ENCODE measurements at regions not wholly inside any gene's neighbourhood (a gene's known extent, or its start where the extent isn't known, plus 50 kb on each side); places are given as distances from the start of the nearest gene placed in this dataset.
A peak's percentile ranks its signal among the peaks of the same experiment; 100 is the strongest.

GRCh38 chr22:48981371-48982061, 846.2 kb downstream of the BRD1 start:
- DNase-seq: no peak

- DNase-seq: no peak
Observed at GRCh38 chr22:48980918-48981317, 846.8 kb downstream of the BRD1 start.

DNA sequence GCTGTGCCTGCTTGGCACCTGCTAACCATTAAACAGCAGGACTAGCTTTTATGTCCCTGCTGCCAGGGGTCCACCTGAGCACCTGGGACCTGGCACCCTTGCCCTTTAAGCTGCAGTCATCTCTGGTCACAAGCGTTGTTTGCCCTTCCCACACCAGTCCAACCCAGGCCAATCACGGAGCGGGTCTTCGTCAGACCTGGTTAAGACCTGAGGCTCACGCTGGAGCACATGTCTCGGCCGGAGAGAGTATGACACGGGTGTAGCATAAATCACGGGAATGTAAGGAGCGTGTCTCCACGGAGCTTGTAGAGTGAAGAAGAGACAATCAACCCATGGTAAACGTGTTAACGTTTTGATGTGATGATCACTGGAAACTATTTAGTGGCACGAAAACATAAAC, 847.3 kb downstream of the BRD1 start:
- no peak for DNase-seq

DNA sequence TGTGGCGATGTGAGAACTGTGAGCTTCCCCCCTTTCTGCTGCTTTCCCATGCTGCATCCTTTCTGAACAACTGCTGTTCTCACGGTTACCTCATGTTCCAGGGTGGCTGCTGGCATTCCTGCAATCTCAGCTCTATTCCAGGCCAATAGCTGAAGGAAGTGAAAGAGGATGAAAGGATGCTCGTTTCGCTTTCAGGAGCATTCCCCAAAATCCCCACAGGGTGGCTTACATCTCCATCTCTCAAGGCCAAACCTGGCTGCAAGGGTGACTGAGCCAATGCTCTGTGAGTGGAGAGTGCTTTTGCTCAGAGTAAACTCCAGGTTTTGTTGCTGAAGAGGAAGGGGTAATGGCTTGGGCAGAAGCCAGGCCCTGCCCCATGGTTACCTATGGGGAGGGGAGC, 848.2 kb downstream of the BRD1 start:
- peak; percentile 58 for DNase-seq

DNA sequence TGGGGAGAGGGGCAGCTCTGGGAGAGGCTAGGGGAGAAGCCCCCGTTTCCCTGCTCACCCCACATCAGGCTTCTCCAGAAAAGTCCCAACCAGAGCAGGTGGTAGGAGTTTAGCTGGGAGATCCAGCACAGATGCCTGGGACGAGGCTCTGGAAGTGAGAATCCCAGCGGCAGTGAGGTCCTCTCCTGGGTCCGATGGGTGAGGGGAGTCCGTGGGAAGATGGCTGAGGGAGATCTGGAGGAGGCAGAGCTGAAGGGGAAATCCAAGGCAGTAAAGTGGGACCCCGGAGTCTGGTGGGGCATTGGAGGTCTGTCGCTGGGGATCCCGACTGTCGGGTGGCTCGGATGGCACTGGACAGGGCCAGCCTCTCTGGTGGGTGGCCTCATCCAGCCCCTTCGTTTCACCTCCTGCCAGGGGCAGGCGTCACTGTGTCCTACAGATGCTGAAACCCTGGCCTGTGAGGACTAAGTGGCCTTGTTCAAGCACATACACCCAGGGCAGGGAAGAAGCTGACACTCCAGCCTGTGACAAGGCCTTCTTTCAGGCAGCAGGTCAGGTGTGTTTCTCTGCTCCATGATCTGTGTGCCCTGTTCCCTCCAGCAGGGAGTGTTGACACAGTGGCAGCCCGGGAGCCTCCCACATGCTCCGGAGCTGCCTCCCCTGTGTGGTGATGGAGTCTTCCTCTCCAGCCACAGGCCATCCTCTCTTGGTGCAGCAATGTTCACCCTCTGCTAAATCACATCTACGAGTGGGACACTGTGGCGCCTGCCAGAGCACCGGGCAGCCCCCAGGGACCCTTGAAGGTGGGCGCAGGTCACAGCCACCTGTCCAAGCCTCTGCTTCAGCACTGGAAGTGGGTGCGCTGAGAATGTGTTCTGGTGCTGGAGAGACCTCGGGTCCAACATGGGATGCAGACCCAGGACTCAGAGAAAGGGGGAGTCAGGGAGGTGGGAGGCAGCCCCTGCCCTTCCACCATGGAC, 850.8 kb downstream of the BRD1 start:
- DNase-seq: no peak

GRCh38 chr22:48975886-48976285, 851.8 kb downstream of the BRD1 start:
- DNase-seq: no peak

GRCh38 chr22:48975316-48975741, 852.3 kb downstream of the BRD1 start:
- no peak for DNase-seq

DNA sequence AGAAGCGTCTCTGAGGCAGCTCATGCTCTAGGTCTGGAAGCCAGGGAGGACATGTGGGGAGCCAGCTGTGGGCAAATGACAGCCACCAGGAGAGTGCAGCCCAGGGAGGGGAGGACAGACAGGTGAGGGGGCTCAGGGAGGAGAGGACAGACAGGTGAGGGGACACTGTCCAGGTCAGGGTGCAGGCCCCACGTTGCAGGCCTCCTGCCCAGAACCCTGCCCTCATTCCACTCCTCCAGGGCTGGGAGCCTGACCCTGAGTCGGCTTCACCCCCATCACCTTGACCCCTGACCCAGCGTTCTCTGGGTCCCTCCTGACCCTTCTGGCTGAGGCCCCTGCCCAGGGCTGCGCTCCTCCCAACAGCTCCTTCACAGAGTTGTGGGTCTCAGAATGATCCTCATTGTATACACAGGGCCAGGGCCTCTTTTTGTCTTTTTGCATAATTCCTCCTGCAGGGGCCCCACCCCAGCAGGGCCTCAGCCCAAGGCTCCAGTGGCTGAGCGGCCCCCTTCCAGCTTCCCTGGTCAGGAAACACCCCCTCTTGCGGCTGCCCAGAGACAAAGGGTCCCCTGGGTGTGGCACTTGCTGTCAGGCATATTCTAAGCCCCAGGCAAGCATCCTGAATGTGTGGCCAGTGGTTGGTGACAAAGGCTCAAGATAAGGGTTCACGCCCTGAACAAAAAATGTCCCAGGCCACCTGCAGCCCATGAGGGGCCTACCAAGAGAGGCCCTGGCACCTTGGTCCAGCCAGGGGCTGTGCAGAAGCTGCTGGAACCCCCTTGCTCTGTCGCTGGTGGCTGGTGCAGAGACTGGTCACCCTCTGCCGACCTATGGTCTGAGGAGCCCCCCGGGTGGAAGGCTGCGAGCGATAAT, 853.0 kb downstream of the BRD1 start:
- no peak for DNase-seq

GRCh38 chr22:48973694-48974041, 854.0 kb downstream of the BRD1 start:
- no peak for DNase-seq

DNA sequence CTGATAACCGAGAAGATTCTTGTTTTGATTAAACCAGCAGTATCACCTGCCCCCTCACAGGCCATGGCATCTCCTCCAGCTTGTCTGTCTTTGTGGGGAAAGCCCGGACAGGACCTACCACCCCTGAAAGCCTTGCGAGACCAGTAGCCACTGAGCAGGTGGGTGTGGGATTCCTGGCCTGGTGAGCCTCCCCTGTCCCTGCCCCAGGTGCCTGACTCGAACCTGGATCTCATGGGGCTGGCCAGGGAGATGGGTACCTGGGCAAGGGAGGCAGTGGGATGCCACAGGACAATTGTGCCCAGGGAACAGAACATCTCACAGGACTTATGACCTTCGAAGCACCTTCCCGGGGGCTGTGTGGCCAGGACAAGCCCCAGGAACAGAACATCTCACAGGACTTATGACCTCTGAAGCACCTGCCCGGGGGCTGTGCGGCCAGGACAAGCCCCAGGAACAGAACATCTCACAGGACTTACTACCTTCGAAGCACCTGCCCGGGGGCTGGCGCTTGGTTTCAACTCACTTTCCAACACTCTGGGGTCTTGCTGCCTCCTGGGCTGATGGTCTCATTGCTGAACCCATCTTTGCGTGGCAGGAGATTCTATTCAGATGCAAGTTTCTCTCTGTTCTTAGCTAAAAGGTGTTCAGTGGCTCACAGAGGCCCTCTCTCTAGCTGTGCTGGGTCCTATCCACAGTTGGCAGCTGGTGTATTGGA, 854.5 kb downstream of the BRD1 start:
- no peak for DNase-seq

DNA sequence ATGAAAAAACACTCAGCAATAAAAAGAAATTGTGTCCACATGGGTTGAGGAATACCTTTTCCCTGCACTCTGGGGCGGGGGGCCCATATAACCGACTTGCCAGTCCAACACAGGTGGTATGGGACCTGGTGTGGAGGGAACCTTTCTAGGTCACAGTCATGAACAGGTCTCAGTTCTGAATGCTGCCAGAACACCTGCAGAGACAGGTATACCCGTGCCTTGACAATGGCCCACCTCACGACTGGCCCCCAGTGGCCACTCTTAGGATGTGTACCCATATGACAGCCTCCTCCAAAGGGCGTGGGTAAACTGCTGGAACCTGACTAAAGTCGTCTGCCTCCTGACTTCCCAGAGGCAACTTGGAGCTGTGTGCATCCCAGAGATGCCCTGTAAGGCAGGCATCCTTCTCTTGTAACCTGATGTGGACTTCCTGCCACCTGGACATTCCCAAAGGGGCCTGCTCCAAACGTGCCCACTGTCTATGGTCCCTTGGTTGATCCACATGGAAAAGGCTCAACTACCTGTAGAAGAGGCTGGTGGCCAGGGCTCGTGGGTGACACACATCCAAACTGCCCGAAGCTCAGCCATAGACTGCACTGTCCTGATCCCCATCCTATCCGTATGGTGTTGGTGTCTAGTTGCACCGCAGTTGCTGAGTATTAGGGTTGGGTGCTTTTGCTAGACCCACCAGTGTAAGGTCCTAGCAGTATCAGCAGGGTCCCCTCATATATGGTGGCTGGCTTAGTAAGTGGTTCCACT, 859.3 kb downstream of the BRD1 start:
- DNase-seq: no peak

- DNase-seq: no peak
Observed at GRCh38 chr22:48963405-48963804, 864.3 kb downstream of the BRD1 start.

DNA sequence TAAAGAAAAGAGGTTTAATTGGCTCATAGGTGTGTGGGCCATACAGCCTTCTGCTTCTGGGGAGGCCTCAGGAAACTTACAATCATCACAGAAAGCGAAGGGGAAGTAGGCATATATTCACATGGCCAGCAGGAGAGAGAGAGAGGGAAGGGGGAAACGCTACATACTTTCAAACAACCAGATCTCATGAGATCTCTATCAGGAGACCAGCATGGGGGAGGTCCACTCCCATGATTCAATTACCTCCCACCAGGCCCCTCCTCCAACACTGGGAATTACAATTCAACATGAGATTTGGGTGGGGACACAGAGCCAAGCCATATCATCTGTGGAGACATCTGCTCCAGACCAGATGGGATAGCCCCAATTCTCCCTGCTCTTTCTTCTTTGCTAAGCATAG, 866.0 kb downstream of the BRD1 start:
- no peak for DNase-seq

- DNase-seq: no peak
Observed at GRCh38 chr22:48960980-48961660, 866.6 kb downstream of the BRD1 start.

GRCh38 chr22:48960576-48960975, 867.1 kb downstream of the BRD1 start:
- DNase-seq: no peak

GRCh38 chr22:48959496-48959895, 868.2 kb downstream of the BRD1 start:
- DNase-seq: no peak

DNA sequence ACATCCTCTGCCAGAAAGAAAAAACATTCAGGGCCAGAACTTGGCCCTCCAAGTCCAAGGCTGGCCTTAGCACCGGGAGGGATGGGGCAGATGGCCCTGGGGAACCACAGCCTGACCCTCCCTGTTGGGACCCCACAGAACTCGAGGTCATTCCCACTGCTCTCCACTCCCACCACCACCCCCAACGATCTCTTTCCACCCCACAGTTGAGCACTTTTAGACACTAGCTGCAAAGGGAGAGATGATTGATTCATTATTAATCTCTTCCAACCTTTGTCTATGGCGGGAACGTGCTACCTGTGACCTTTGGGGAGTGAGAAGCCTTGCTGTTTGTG, 869.7 kb downstream of the BRD1 start:
- no peak for DNase-seq

- DNase-seq: no peak
Observed at GRCh38 chr22:48957311-48957986, 870.2 kb downstream of the BRD1 start.

DNA sequence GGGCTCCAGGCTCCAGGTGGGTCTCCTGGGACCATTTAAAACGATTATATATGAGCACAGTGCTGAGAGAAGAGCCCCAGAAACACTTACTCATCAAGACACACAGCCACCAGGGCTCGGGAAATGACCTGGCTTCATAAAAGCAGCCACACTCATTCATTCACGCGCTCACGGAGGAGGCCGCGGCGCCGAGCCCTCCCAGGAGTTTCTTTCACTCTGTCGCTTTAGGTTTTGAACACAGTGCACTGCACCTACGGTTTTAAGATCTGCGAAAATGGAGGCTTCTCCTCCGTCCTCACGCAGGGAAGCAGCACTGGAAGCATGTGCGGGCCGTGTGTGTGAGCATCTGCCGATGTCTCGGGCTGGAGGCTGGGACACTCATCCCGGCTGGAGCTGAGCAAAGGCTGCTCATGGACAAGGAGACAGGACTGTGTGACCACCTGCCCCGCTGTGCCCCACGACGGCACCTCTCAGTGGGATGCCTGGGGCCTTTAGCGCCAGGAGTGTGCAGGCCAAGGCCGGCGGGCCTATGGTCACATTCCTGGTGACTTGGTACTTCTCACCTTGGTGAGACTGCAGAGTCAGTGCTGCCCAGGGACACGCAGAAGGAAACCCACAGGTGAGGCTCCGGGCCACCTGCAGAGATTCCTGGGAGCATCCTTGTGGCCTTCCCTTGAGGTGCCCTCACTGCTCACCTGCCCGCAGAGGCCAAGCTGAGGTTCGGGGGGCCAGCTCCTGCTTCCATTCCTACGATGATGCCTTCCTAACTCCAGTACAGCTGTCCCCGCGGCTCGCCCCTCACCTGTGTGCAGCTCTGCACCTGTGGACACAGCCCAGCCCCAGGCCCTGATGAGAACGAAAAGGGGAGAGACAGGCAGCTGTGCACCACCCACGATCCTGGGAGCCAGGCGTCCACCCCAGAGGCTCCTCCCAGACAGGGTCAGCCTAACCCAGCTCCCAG, 872.0 kb downstream of the BRD1 start:
- DNase-seq: no peak

Data from NCI-H2171 (cell line).